ENCODE measurements at regions not wholly inside any gene's neighbourhood (a gene's known extent, or its start where the extent isn't known, plus 50 kb on each side); places are given as distances from the start of the nearest gene placed in this dataset.

DNA sequence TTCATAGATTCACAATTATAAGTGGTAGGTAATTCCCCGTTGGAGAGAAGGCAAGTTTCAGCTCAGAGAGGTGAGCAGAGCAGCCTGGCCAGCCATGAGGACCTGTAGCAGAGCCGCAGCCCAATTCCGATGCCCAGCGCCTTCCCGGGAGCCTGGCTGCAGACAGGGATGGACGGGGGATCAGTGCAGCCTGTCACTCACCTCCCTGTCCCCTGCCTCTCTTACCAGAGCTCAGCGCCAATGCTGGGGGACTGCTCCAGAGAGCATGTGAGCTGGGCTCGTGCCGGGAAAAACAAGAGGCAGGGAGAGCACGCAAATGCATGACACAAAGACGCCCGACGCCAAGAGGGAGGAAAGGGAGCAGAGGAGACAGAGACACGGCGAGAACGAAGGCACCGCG lies 231.9 kb downstream of the BCL11B start:
- TF ChIP-seq, protein P1, sequence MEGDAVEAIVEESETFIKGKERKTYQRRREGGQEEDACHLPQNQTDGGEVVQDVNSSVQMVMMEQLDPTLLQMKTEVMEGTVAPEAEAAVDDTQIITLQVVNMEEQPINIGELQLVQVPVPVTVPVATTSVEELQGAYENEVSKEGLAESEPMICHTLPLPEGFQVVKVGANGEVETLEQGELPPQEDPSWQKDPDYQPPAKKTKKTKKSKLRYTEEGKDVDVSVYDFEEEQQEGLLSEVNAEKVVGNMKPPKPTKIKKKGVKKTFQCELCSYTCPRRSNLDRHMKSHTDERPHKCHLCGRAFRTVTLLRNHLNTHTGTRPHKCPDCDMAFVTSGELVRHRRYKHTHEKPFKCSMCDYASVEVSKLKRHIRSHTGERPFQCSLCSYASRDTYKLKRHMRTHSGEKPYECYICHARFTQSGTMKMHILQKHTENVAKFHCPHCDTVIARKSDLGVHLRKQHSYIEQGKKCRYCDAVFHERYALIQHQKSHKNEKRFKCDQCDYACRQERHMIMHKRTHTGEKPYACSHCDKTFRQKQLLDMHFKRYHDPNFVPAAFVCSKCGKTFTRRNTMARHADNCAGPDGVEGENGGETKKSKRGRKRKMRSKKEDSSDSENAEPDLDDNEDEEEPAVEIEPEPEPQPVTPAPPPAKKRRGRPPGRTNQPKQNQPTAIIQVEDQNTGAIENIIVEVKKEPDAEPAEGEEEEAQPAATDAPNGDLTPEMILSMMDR (IDR thresholded peaks at IDR 0.05), result no peak
- no peak for TF ChIP-seq POLR2AphosphoS5 (IDR thresholded peaks at IDR 0.05)

Data from suprapubic skin (tissue), 3 donors.